Activated CD8-positive, alpha-beta T cell treated with anti-CD3 and anti-CD28 coated beads, Interleukin-2, amount 10 ng/mL, durations not matched to agents 7 days and 5 days (primary cell): ENCODE measurements at regions not wholly inside any gene's neighbourhood (a gene's known extent, or its start where the extent isn't known, plus 50 kb on each side); places are given as distances from the start of the nearest gene placed in this dataset.
"Not testable (repeated sequence)": the region's sequence is repeated elsewhere in the genome, so short reads cannot be mapped to it uniquely, and the experiment has no call there.

Experiments used
- ATAC-seq: fragments of 150-1000 bp; cut with Tn5 transposase; one replicate; pipeline ENCODE4 v1.10.0; 2021; ENCODE audit warnings: moderate library complexity
- CTCF ChIA-PET: fragments of 350-600 bp; sonication (Branson Sonifier 250); formaldehyde crosslinking; loops from one replicate; lab custom pipeline; 2021; ENCODE audit warnings: antibody characterized with exemption; lab: Charles Lee
- POLR2A ChIA-PET: fragments of 350-600 bp; sonication (Branson Sonifier 250); formaldehyde crosslinking; loops from one replicate; lab custom pipeline; 2021; ENCODE audit warnings: antibody characterized with exemption; lab: Charles Lee
- DNase-seq: peaks from one replicate; pipeline ENCODE4 v3.0.0-alpha.2; 2020
- H3K27ac Mint-ChIP-seq: one replicate; pipeline ENCODE4 v1.8.0; 2021; ENCODE audit warnings: mild to moderate bottlenecking, mixed read lengths
- H3K27me3 Mint-ChIP-seq: one replicate; pipeline ENCODE4 v1.8.0; 2021; ENCODE audit warnings: low read depth, mixed read lengths
- H3K36me3 Mint-ChIP-seq: one replicate; pipeline ENCODE4 v1.8.0; 2021; ENCODE audit warnings: low read depth, mixed read lengths
- H3K4me1 Mint-ChIP-seq: one replicate; pipeline ENCODE4 v1.8.0; 2021; ENCODE audit warnings: low read depth, mixed read lengths
- H3K4me3 Mint-ChIP-seq: one replicate; pipeline ENCODE4 v1.8.0; 2021; ENCODE audit warnings: mild to moderate bottlenecking, mixed read lengths
- H3K9me3 Mint-ChIP-seq: one replicate; pipeline ENCODE4 v1.8.0; 2022; ENCODE audit warnings: mixed read lengths; ENCODE audit not compliant: insufficient read depth

DNA sequence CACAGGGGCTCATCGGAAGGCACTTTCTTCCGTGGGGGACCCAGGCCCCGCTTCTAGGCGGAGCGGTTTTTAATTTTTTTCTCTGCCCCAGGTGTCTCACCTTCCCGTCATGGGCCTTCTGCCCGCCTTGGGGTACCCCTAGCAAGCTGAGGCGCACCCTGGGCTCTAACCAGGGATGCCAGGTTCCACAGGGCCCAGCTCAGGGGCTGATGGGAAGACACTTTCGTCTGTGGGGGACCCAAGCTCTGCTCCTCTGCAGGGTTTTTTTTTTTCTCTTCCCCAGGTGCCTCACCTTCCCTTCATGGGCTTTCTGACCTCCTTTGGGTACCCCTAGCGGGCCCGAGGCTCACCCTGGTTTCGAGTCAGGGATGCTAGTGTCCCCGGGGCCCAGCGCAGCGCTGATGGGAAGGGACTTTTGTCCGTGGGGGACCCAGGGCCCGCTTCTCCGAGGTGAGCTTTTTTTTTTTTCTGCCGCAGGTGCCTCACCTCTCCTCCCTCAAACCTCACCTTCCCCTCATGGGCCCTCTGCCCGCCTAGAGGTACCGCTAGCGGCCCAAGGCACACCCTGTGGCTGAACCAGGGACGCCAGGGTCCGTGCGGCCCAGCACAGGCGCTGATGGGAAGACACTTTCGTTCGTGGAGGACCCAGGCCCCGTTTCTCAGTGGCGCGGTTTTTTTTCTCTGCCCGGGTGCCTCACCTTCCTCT lies 1270.5 kb downstream of the FOXD4L5 start:
- H3K36me3 Mint-ChIP-seq, DNase-seq, POLR2A ChIA-PET, H3K4me3 Mint-ChIP-seq, H3K27me3 Mint-ChIP-seq, CTCF ChIA-PET, H3K27ac Mint-ChIP-seq, H3K9me3 Mint-ChIP-seq, ATAC-seq, H3K4me1 Mint-ChIP-seq: not testable (repeated sequence)

DNA sequence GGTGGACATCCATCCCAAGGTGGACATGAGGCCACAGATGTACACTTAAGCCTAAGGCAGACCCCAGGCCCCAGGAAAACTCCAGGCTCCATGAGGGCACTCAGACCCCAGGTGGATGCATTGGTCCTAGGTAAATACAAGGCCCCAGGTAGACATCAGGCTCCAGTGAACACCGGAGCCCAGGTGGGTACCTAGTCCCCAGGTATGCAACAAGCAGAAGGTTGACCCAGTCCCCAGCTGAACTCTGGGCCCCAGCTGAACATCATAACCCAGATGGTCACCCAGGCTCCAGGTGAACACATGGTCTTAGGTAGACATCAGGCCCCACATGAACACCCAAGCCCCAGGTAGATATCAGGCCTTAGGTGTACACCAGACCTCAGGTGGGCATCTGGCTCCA lies 1271.9 kb downstream of the FOXD4L5 start:
- H3K4me3 Mint-ChIP-seq, ATAC-seq: not testable (repeated sequence)

GRCh38 chr9:64012014-64012413 lies 1273.0 kb downstream of the FOXD4L5 start:
- H3K4me1 Mint-ChIP-seq, H3K9me3 Mint-ChIP-seq, ATAC-seq, H3K27me3 Mint-ChIP-seq, DNase-seq, CTCF ChIA-PET, POLR2A ChIA-PET, H3K4me3 Mint-ChIP-seq, H3K36me3 Mint-ChIP-seq, H3K27ac Mint-ChIP-seq: not testable (repeated sequence)

More for the DNA sequence above, 1271.9 kb downstream of the FOXD4L5 start:
- H3K36me3 Mint-ChIP-seq, H3K4me1 Mint-ChIP-seq, POLR2A ChIA-PET, H3K27ac Mint-ChIP-seq, H3K27me3 Mint-ChIP-seq, CTCF ChIA-PET, H3K9me3 Mint-ChIP-seq, DNase-seq: not testable (repeated sequence)

DNA sequence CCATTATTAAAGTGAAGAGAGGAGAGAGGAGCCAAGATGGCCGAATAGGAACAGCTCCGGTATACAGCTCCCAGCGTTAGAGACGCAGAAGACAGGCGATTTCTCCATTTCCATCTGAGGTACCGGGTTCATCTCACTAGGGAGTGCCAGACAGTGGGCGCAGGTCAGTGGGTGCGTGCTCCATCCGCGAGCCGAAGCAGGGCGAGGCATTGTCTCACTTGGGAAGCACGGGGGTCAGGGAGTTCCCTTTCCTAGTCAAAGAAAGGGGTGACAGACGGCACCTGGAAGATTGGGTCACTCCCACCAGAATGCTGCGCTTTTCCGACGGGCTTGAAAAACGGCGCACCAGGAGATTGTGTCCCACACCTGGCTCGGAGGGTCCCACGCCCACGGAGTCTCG lies 1305.3 kb downstream of the FOXD4L5 start:
- H3K4me3 Mint-ChIP-seq, H3K4me1 Mint-ChIP-seq, POLR2A ChIA-PET, H3K9me3 Mint-ChIP-seq, H3K27ac Mint-ChIP-seq, H3K36me3 Mint-ChIP-seq, DNase-seq, ATAC-seq, CTCF ChIA-PET, H3K27me3 Mint-ChIP-seq: not testable (repeated sequence)
